Posterior cingulate gyrus (tissue), 11 donors: ENCODE measurements at regions not wholly inside any gene's neighbourhood (a gene's known extent, or its start where the extent isn't known, plus 50 kb on each side); places are given as distances from the start of the nearest gene placed in this dataset.
"Not testable (repeated sequence)": the region's sequence is repeated elsewhere in the genome, so short reads cannot be mapped to it uniquely, and the experiment has no call there.

Experiments used
- DNase-seq, 10 donors: peaks; one replicate each; pipeline versions ENCODE4 v3.0.0 to v3.0.0-alpha.2; 2020 to 2021; ENCODE audit warnings: mixed read lengths in 3 of 10
- intact Hi-C: fragments of 100-400 bp; cut with DNase I; formaldehyde crosslinking; loops from one replicate; pipeline ENCODE4 v1.15.1; 2023

GRCh38 chr1:222418654-222419053 is 129.2 kb downstream of the HHIPL2 start:
- intact Hi-C loops, result no loop called here
- no peak for DNase-seq

GRCh38 chr1:222417264-222417663 is 130.6 kb downstream of the HHIPL2 start:
- no peak for DNase-seq
- intact Hi-C loops, result no loop called here

- no peak for DNase-seq
- intact Hi-C loops, result no loop called here
These were observed 131.7 kb downstream of the HHIPL2 start for GRCh38 chr1:222416001-222416791.

- no peak for DNase-seq
- intact Hi-C loops, result no loop called here
These were observed 132.5 kb downstream of the HHIPL2 start for GRCh38 chr1:222415441-222415840.

- intact Hi-C loops, result no loop called here
These were observed 133.8 kb downstream of the HHIPL2 start for GRCh38 chr1:222413991-222414549.

GRCh38 chr1:222413436-222413835 is 134.5 kb downstream of the HHIPL2 start:
- intact Hi-C loops, result no loop called here
- DNase-seq, result no peak

More at GRCh38 chr1:222413991-222414549, 133.8 kb downstream of the HHIPL2 start:
- no peak for DNase-seq

- intact Hi-C loops, result no loop called here
- no peak for DNase-seq
These were observed 143.2 kb downstream of the HHIPL2 start for GRCh38 chr1:222404710-222405109.

- intact Hi-C loops, result no loop called here
- DNase-seq, result no peak
These were observed 148.7 kb downstream of the HHIPL2 start for GRCh38 chr1:222399197-222399596.

GRCh38 chr1:222394224-222394623 is 153.7 kb downstream of the HHIPL2 start:
- intact Hi-C loops, result no loop called here
- DNase-seq, result no peak

GRCh38 chr1:222392556-222392955 is 155.3 kb downstream of the HHIPL2 start:
- no peak for DNase-seq
- intact Hi-C loops, result no loop called here

- no peak for DNase-seq
- intact Hi-C loops, result no loop called here
These were observed 157.7 kb downstream of the HHIPL2 start for GRCh38 chr1:222390181-222390580.

GRCh38 chr1:222387007-222387814 is 160.7 kb downstream of the HHIPL2 start:
- intact Hi-C loops, result no loop called here
- DNase-seq, result no peak

- intact Hi-C loops, result no loop called here
- no peak for DNase-seq
These were observed 161.9 kb downstream of the HHIPL2 start for GRCh38 chr1:222385955-222386354.

GRCh38 chr1:222385262-222385661 is 162.6 kb downstream of the HHIPL2 start:
- intact Hi-C loops, result no loop called here
- DNase-seq, result no peak

GRCh38 chr1:222384531-222384930 is 163.4 kb downstream of the HHIPL2 start:
- DNase-seq, result no peak
- intact Hi-C loops, result no loop called here

- intact Hi-C loops, result no loop called here
- no peak for DNase-seq
These were observed 165.7 kb downstream of the HHIPL2 start for GRCh38 chr1:222382171-222382570.

- intact Hi-C loops, result no loop called here
- DNase-seq, result no peak
These were observed 170.3 kb downstream of the HHIPL2 start for GRCh38 chr1:222377428-222378088.

GRCh38 chr1:222376791-222377190 is 171.1 kb downstream of the HHIPL2 start:
- DNase-seq, intact Hi-C loops: not testable (repeated sequence)

- intact Hi-C loops, result no loop called here
- no peak for DNase-seq
These were observed 172.2 kb downstream of the HHIPL2 start for GRCh38 chr1:222375701-222376100.

- DNase-seq, result no peak
- intact Hi-C loops, result no loop called here
These were observed 173.9 kb downstream of the HHIPL2 start for GRCh38 chr1:222373831-222374602.
